Fibroblast of skin of left biceps (primary cell): ENCODE measurements at regions not wholly inside any gene's neighbourhood (a gene's known extent, or its start where the extent isn't known, plus 50 kb on each side); places are given as distances from the start of the nearest gene placed in this dataset.
"Not testable (repeated sequence)": the region's sequence is repeated elsewhere in the genome, so short reads cannot be mapped to it uniquely, and the experiment has no call there.

Source experiments
- DNase-seq, 2 experiments: peaks; one replicate each; pipeline ENCODE4 v3.0.0-alpha.2; 2013; ENCODE audit warnings: low read depth in 2 of 2

- no peak for DNase-seq
These were observed 111.1 kb upstream of the VGLL3 start for GRCh38 chr3:87101861-87102625.

GRCh38 chr3:87097733-87098132 lies 106.8 kb upstream of the VGLL3 start:
- DNase-seq = not testable (repeated sequence)

GRCh38 chr3:87090631-87091030 lies 99.7 kb upstream of the VGLL3 start:
- no peak for DNase-seq

GRCh38 chr3:87088993-87089841 lies 98.3 kb upstream of the VGLL3 start:
- DNase-seq = peak; percentile 57 to 59

GRCh38 chr3:87088430-87088992 lies 97.6 kb upstream of the VGLL3 start:
- no peak for DNase-seq

GRCh38 chr3:87084868-87085267 lies 93.9 kb upstream of the VGLL3 start:
- no peak for DNase-seq

GRCh38 chr3:87082796-87083440 lies 92.0 kb upstream of the VGLL3 start:
- peak; percentile 38 to 39 for DNase-seq

GRCh38 chr3:87077355-87077754 lies 86.4 kb upstream of the VGLL3 start:
- DNase-seq = no peak

- DNase-seq = peak; percentile 38 to 44
These were observed 86.0 kb upstream of the VGLL3 start for GRCh38 chr3:87076946-87077345.

- no peak for DNase-seq
These were observed 82.7 kb upstream of the VGLL3 start for GRCh38 chr3:87073496-87074145.

GRCh38 chr3:87072446-87072845 lies 81.5 kb upstream of the VGLL3 start:
- DNase-seq = no peak

GRCh38 chr3:87069971-87070370 lies 79.0 kb upstream of the VGLL3 start:
- no peak for DNase-seq

GRCh38 chr3:87069021-87069420 lies 78.1 kb upstream of the VGLL3 start:
- DNase-seq = no peak

- no peak for DNase-seq
These were observed 71.7 kb upstream of the VGLL3 start for GRCh38 chr3:87062685-87063084.

GRCh38 chr3:87057474-87057873 lies 66.5 kb upstream of the VGLL3 start:
- no peak for DNase-seq

- no peak for DNase-seq
These were observed 62.6 kb upstream of the VGLL3 start for GRCh38 chr3:87053553-87053952.

- no peak for DNase-seq
These were observed 61.7 kb upstream of the VGLL3 start for GRCh38 chr3:87052499-87053260.

- DNase-seq = no peak
These were observed 56.9 kb upstream of the VGLL3 start for GRCh38 chr3:87047852-87048251.

GRCh38 chr3:87046241-87046640 lies 55.3 kb upstream of the VGLL3 start:
- no peak for DNase-seq

GRCh38 chr3:87045473-87045872 lies 54.5 kb upstream of the VGLL3 start:
- DNase-seq = no peak

GRCh38 chr3:87044846-87045245 lies 53.9 kb upstream of the VGLL3 start:
- no peak for DNase-seq
